Ovary (tissue), 7 donors: ENCODE measurements at regions not wholly inside any gene's neighbourhood (a gene's known extent, or its start where the extent isn't known, plus 50 kb on each side); places are given as distances from the start of the nearest gene placed in this dataset.

Experiments used
- DNase-seq, 5 donors: peaks; one replicate each; pipeline ENCODE4 v3.0.0-alpha.2; 2019 to 2020
- H3K27ac ChIP-seq, 2 donors: fragments of 200-600 bp; one replicate each; pipeline versions ENCODE4 v1.5.1 to v1.8.0; 2019 to 2022
- H3K27me3 ChIP-seq: fragments of 200-600 bp; one replicate; pipeline ENCODE4 v1.8.0; 2022
- H3K36me3 ChIP-seq: fragments of 200-600 bp; sonication (generic); one replicate; pipeline ENCODE4 v1.5.1; 2019
- H3K4me1 ChIP-seq: one replicate; pipeline ENCODE4 v1.8.1; 2013; ENCODE audit warnings: mild to moderate bottlenecking, moderate library complexity; ENCODE audit not compliant: insufficient read depth
- H3K4me3 ChIP-seq: fragments of 200-600 bp; sonication (generic); one replicate; pipeline ENCODE4 v1.5.1; 2017
- H3K9me3 ChIP-seq, 2 donors: fragments of 200-600 bp in 1 of 2; sonication (generic) in 1 of 2; one replicate each; pipeline versions ENCODE4 v1.5.1 to v1.8.1; 2013 to 2019; ENCODE audit warnings: mild to moderate bottlenecking in 1 of 2, moderate library complexity in 1 of 2
- CTCF ChIP-seq, 3 donors: fragments of 450-650 bp in 2 of 3; fragments of 200-600 bp in 1 of 3; IDR thresholded peaks; one replicate each; pipeline versions ENCODE4 v1.5.1 to v1.8.0; 2016 to 2022; ENCODE audit warnings: antibody characterized with exemption in 3 of 3, mild to moderate bottlenecking in 1 of 3
- EP300 ChIP-seq: sonication (generic); formaldehyde crosslinking; IDR thresholded peaks from one replicate; pipeline ENCODE4 v1.6.1; 2017; ENCODE audit warnings: antibody characterized with exemption
- POLR2A ChIP-seq: fragments of 450-650 bp; IDR thresholded peaks from one replicate; pipeline ENCODE4 v1.6.1; 2017; ENCODE audit warnings: antibody characterized with exemption, mild to moderate bottlenecking, moderate library complexity
- WGBS, 3 donors: extraction: QIAGEN DNeasy Blood & Tissue Kit in 1 of 3; methylation state at CpG; one replicate each; pipeline versions ENCODE4 v1.1.5 to v1.1.7; 2013 to 2017; 5-methylcytosine and 5-hydroxymethylcytosine counted together
- intact Hi-C, 4 donors: fragments of 100-400 bp; cut with DNase I; formaldehyde crosslinking; loops; one replicate each; pipeline versions ENCODE4 v1.11.0 to v1.15.1; 2022 to 2023
- donor health status: DM: no; HTN: no; CAD: no; lungs with moderate emphysema.
- donor health status: DM: no; HTN: no; CAD: no.
- donor health status: Bipolar disorder and iron deficiency.
- donor health status: DM: no; HTN: no; CAD: no.
- donor health status: DM: yes; HTN: yes; CAD: no.

- no peaks in the 10 kb centered on the region for H3K4me1 ChIP-seq
- TF ChIP-seq EP300 (no peak), CTCF (IDR thresholded peaks at IDR 0.05) (no peak), POLR2A (no peak)
- H3K9me3 ChIP-seq: no peaks in the 10 kb centered on the region
- H3K4me3 ChIP-seq: no peak overlapping the region
- intact Hi-C loops: no loop called here
- H3K27ac ChIP-seq: no peak overlapping the region
- H3K27me3 ChIP-seq: no peaks in the 10 kb centered on the region
- DNase-seq: no peak
- WGBS, 3 donors: 83 to 85% (median 83%) methylated on average over 6 of the region's 6 CpGs
- H3K36me3 ChIP-seq: no peaks in the 10 kb centered on the region
These were observed 223.1 kb downstream of the RBM43 start for GRCh38 chr2:151038516-151038915.

GRCh38 chr2:151037434-151037833 is 224.2 kb downstream of the RBM43 start:
- intact Hi-C loops: no loop called here
- Histone ChIP-seq H3K36me3 (no peaks in the 10 kb centered on the region), H3K27ac (no peak overlapping the region), H3K9me3 (no peaks in the 10 kb centered on the region), H3K4me1 (no peaks in the 10 kb centered on the region), H3K27me3 (no peaks in the 10 kb centered on the region), H3K4me3 (no peak overlapping the region)
- no peak for TF ChIP-seq EP300
- no peak for TF ChIP-seq POLR2A
- no peak for TF ChIP-seq CTCF (IDR thresholded peaks at IDR 0.05)
- DNase-seq: no peak
- 57 to 72% (median 64%) methylated on average over 4 of the region's 4 CpGs for WGBS, 3 donors

GRCh38 chr2:151033271-151034248 is 228.1 kb downstream of the RBM43 start:
- Histone ChIP-seq H3K4me3 (no peak overlapping the region), H3K27me3 (no peaks in the 10 kb centered on the region), H3K4me1 (no peaks in the 10 kb centered on the region), H3K9me3 (no peaks in the 10 kb centered on the region), H3K27ac (no peak overlapping the region), H3K36me3 (no peaks in the 10 kb centered on the region)
- TF ChIP-seq CTCF (IDR thresholded peaks at IDR 0.05) (no peak), POLR2A (no peak), EP300 (no peak)
- DNase-seq: no peak
- 40 to 53% (median 48%) methylated on average over 4 of the region's 4 CpGs for WGBS, 3 donors
- intact Hi-C loops: no loop called here

GRCh38 chr2:151032741-151033191 is 228.9 kb downstream of the RBM43 start:
- no peaks in the 10 kb centered on the region for H3K9me3 ChIP-seq
- no peak for DNase-seq
- TF ChIP-seq POLR2A (no peak), CTCF (IDR thresholded peaks at IDR 0.05) (no peak), EP300 (no peak)
- H3K27me3 ChIP-seq: no peaks in the 10 kb centered on the region
- no peak overlapping the region for H3K27ac ChIP-seq
- no peaks in the 10 kb centered on the region for H3K4me1 ChIP-seq
- intact Hi-C loops: no loop called here
- H3K36me3 ChIP-seq: no peaks in the 10 kb centered on the region
- no peak overlapping the region for H3K4me3 ChIP-seq
- WGBS, 3 donors: 19 to 25% (median 24%) methylated on average over 2 of the region's 2 CpGs
